GM12864 (cell line): ENCODE measurements at regions not wholly inside any gene's neighbourhood (a gene's known extent, or its start where the extent isn't known, plus 50 kb on each side); places are given as distances from the start of the nearest gene placed in this dataset.

ENCODE experiments used
- DNase-seq: peaks from one replicate; pipeline ENCODE4 v3.0.0-alpha.2; 2011; ENCODE audit warnings: low read depth
- H3K4me3 ChIP-seq: 2 replicates; pipeline ENCODE4 v1.5.1; 2011; ENCODE audit warnings: mild to moderate bottlenecking, low read depth, low read length, control low read depth
- CTCF ChIP-seq: IDR thresholded peaks from 2 replicates; pipeline ENCODE4 v1.5.1; 2011; ENCODE audit warnings: low read depth, mild to moderate bottlenecking, moderate library complexity, low read length, control low read depth, inconsistent platforms; ENCODE audit errors: missing control alignments

GRCh38 chr2:8408560-8409460 is 273.0 kb upstream of the ID2 start:
- peak; percentile 93 for DNase-seq
- TF ChIP-seq CTCF: no peak
- no peak overlapping the region for H3K4me3 ChIP-seq

- no peak overlapping the region for H3K4me3 ChIP-seq
- no peak for TF ChIP-seq CTCF
- no peak for DNase-seq
These were observed 272.2 kb upstream of the ID2 start for GRCh38 chr2:8409461-8410260.

GRCh38 chr2:8412082-8412481 is 269.8 kb upstream of the ID2 start:
- no peak overlapping the region for H3K4me3 ChIP-seq
- no peak for DNase-seq
- no peak for TF ChIP-seq CTCF

- H3K4me3 ChIP-seq: no peak overlapping the region
- no peak for DNase-seq
- TF ChIP-seq CTCF: no peak
These were observed 269.3 kb upstream of the ID2 start for GRCh38 chr2:8412586-8412985.

GRCh38 chr2:8413589-8414135 is 268.2 kb upstream of the ID2 start:
- no peak overlapping the region for H3K4me3 ChIP-seq
- no peak for TF ChIP-seq CTCF
- no peak for DNase-seq

GRCh38 chr2:8414946-8415879 is 266.6 kb upstream of the ID2 start:
- no peak for DNase-seq
- no peak for TF ChIP-seq CTCF
- H3K4me3 ChIP-seq: no peak overlapping the region
